ENCODE measurements at regions not wholly inside any gene's neighbourhood (a gene's known extent, or its start where the extent isn't known, plus 50 kb on each side); places are given as distances from the start of the nearest gene placed in this dataset.

GRCh38 chr6:126153661-126154060 is 167.3 kb downstream of the TRMT11 start:
- Mint-ChIP-seq H3K27me3 (no peaks in the 10 kb centered on the region), H3K4me1 (ENCODE audit: low read depth) (no peaks in the 10 kb centered on the region), H3K27ac (no peak overlapping the region), H3K9me3 (no peaks in the 10 kb centered on the region), H3K4me3 (no peak overlapping the region), H3K36me3 (no peaks in the 10 kb centered on the region)
- DNase-seq: no peak
- intact Hi-C loops (cut with micrococcal nuclease): no loop called here
- ChIA-PET CTCF (no interaction called here), POLR2A (no interaction called here)

- POLR2A ChIA-PET: no interaction called here
- Mint-ChIP-seq H3K27ac (no peak overlapping the region), H3K4me1 (ENCODE audit: low read depth) (no peaks in the 10 kb centered on the region), H3K27me3 (no peaks in the 10 kb centered on the region), H3K4me3 (no peak overlapping the region), H3K36me3 (no peaks in the 10 kb centered on the region), H3K9me3 (no peaks in the 10 kb centered on the region)
- intact Hi-C loops (cut with micrococcal nuclease): no loop called here
- CTCF ChIA-PET: interaction anchor here (1.8 kb wide), 1 partner anchor 18 kb away, joined by 3 read pairs; no protein-coding TSS in a partner anchor
- DNase-seq: no peak
Observed at GRCh38 chr6:126156973-126157372, 170.6 kb downstream of the TRMT11 start.

DNA sequence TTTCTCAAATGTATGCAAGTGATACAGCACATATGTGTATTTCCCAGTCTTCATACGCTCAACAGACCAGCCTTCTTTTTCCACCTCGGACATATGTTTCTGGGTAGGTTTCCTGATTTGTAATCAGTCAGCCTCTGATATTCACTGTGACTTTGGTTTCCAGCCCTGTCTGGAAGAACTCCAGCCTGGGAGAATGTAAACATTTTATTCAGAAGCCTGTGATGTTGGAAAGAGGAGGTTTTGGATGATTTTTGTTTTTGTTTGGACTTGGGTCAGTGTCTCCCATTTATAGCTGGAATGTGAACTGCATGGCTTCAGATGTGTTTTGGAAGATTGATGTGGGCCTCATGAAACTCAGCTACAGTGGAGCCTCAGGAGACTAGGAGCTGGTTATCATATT is 172.2 kb upstream of the CENPW start:
- POLR2A ChIA-PET: no interaction called here
- no peak for DNase-seq
- no peak overlapping the region for H3K27ac Mint-ChIP-seq
- H3K4me1 Mint-ChIP-seq (ENCODE audit: low read depth): peaks cover 4% of the 10 kb centered on the region
- intact Hi-C loops (cut with micrococcal nuclease): no loop called here
- CTCF ChIA-PET: no interaction called here
- H3K4me3 Mint-ChIP-seq: no peak overlapping the region
- H3K36me3 Mint-ChIP-seq: peaks cover 15% of the 10 kb centered on the region
- peaks cover 17% of the 10 kb centered on the region for H3K9me3 Mint-ChIP-seq
- H3K27me3 Mint-ChIP-seq: no peaks in the 10 kb centered on the region

DNA sequence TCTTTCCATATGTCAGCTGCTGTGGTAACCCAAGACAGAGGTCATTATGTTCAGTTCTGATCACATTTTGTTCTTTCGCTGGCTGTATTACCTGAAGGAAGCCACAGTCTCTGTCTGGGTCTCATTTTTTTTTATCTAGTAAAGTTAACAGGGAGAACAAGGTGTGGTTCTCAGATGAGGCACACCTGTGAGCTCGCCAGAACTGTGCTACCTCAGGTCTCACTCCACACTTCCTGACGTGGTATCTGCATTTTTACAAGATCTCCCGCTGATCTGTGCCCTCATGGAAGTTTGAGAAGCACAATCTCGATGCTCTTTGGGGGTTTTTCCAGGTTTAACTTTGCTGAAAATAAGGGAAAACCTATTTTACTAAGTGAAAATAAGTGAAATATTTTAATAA is 169.5 kb upstream of the CENPW start:
- no peaks in the 10 kb centered on the region for H3K9me3 Mint-ChIP-seq
- intact Hi-C loops (cut with micrococcal nuclease): loop anchor here (5.0 kb wide), 1 partner anchor 172 kb away; the partner anchor contains the start of gene CENPW
- H3K27me3 Mint-ChIP-seq: no peaks in the 10 kb centered on the region
- POLR2A ChIA-PET: no interaction called here
- H3K27ac Mint-ChIP-seq: no peak overlapping the region
- DNase-seq: no peak
- H3K4me1 Mint-ChIP-seq (ENCODE audit: low read depth): peaks cover 4% of the 10 kb centered on the region
- H3K4me3 Mint-ChIP-seq: no peak overlapping the region
- no peaks in the 10 kb centered on the region for H3K36me3 Mint-ChIP-seq
- CTCF ChIA-PET: interaction anchor here (0.7 to 0.9 kb wide), 2 partner anchors 175 to 1407 kb away, joined by 3 to 4 read pairs; no protein-coding TSS in a partner anchor

- Mint-ChIP-seq H3K27ac (no peak overlapping the region), H3K4me3 (no peak overlapping the region), H3K27me3 (no peaks in the 10 kb centered on the region), H3K9me3 (no peaks in the 10 kb centered on the region), H3K4me1 (ENCODE audit: low read depth) (peaks cover 4% of the 10 kb centered on the region), H3K36me3 (no peaks in the 10 kb centered on the region)
- POLR2A ChIA-PET: no interaction called here
- intact Hi-C loops (cut with micrococcal nuclease): loop anchor here (1.0 to 5.0 kb wide), 2 partner anchors 171 to 175 kb away; partner anchors contain the start of gene CENPW
- CTCF ChIA-PET: interaction anchor here (0.8 to 0.9 kb wide), 2 partner anchors 176 to 1349 kb away, joined by 3 read pairs; no protein-coding TSS in a partner anchor
- DNase-seq: no peak
Observed at GRCh38 chr6:126170978-126171382, 168.9 kb upstream of the CENPW start.

DNA sequence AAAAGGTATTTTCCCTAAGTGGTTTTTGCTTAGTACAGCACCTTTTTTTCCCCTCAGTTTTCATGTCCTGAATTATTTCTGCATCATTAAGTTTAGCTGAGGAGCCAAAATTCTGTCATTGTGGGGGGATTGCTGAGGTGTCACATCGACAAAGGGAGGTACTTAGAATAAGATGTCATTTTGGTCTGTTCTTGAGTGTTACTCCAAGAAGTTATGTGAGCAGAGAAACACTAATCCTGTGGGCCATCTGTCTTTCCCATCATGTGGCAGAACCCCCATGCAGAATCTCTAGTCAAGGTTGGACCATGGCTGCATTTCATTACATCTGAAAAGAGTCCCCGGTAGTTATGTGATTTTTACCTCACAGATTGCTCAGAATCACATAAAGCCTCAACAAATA is 167.8 kb upstream of the CENPW start:
- Mint-ChIP-seq H3K27ac (no peak overlapping the region), H3K9me3 (no peaks in the 10 kb centered on the region), H3K4me1 (ENCODE audit: low read depth) (peaks cover 4% of the 10 kb centered on the region), H3K36me3 (no peaks in the 10 kb centered on the region), H3K4me3 (no peak overlapping the region), H3K27me3 (no peaks in the 10 kb centered on the region)
- ChIA-PET CTCF (no interaction called here), POLR2A (no interaction called here)
- intact Hi-C loops (cut with micrococcal nuclease): loop anchor here (5.0 kb wide), 1 partner anchor 170 kb away; the partner anchor contains the start of gene CENPW
- no peak for DNase-seq

- intact Hi-C loops (cut with micrococcal nuclease): loop anchor here (5.0 kb wide), 1 partner anchor 169 kb away; the partner anchor contains the start of gene CENPW
- no peak for DNase-seq
- CTCF ChIA-PET: no interaction called here
Observed at GRCh38 chr6:126173265-126173664, 166.7 kb upstream of the CENPW start.

DNA sequence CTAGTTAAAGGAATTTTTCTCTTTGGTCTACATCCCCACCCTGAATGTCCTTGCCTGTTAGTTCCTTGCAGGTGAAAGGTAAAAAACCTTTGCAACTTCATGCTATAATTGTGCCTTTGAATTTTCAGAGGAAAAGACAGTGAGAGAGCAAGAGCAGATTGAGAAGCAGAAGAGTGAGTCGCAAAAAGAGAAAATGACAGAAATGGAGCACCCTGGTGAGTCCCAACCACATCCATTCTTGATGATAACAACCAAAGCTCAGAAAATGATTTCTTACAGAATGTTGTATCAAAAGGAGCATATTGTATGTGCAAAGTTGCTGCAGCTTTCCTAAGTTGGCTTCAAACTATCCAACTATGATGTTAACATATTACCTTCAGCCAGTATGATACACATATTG is 165.2 kb upstream of the CENPW start:
- peaks cover 4% of the 10 kb centered on the region for H3K4me1 Mint-ChIP-seq (ENCODE audit: low read depth)
- no peaks in the 10 kb centered on the region for H3K9me3 Mint-ChIP-seq
- H3K27ac Mint-ChIP-seq: no peak overlapping the region
- no peak for DNase-seq
- no peaks in the 10 kb centered on the region for H3K27me3 Mint-ChIP-seq
- no peaks in the 10 kb centered on the region for H3K36me3 Mint-ChIP-seq
- H3K4me3 Mint-ChIP-seq: no peak overlapping the region
- ChIA-PET CTCF (interaction anchor here (1.3 kb wide), 1 partner anchor 17 kb away, joined by 3 read pairs; no protein-coding TSS in a partner anchor), POLR2A (no interaction called here)
- intact Hi-C loops (cut with micrococcal nuclease): loop anchor here (5.0 kb wide), 1 partner anchor 168 kb away; the partner anchor contains the start of gene CENPW

More at GRCh38 chr6:126173265-126173664, 166.7 kb upstream of the CENPW start:
- Mint-ChIP-seq H3K4me1 (ENCODE audit: low read depth) (peaks cover 4% of the 10 kb centered on the region), H3K4me3 (no peak overlapping the region), H3K27ac (no peak overlapping the region), H3K36me3 (no peaks in the 10 kb centered on the region), H3K9me3 (no peaks in the 10 kb centered on the region), H3K27me3 (no peaks in the 10 kb centered on the region)
- POLR2A ChIA-PET: no interaction called here

- Mint-ChIP-seq H3K27ac (no peak overlapping the region), H3K4me1 (ENCODE audit: low read depth) (peaks cover 5% of the 10 kb centered on the region), H3K9me3 (no peaks in the 10 kb centered on the region), H3K36me3 (no peaks in the 10 kb centered on the region), H3K4me3 (no peak overlapping the region), H3K27me3 (no peaks in the 10 kb centered on the region)
- DNase-seq: no peak
- intact Hi-C loops (cut with micrococcal nuclease): no loop called here
- POLR2A ChIA-PET: no interaction called here
- CTCF ChIA-PET: interaction anchor here (1.3 kb wide), 1 partner anchor 17 kb away, joined by 3 read pairs; no protein-coding TSS in a partner anchor
Observed at GRCh38 chr6:126175251-126175650, 164.7 kb upstream of the CENPW start.

DNA sequence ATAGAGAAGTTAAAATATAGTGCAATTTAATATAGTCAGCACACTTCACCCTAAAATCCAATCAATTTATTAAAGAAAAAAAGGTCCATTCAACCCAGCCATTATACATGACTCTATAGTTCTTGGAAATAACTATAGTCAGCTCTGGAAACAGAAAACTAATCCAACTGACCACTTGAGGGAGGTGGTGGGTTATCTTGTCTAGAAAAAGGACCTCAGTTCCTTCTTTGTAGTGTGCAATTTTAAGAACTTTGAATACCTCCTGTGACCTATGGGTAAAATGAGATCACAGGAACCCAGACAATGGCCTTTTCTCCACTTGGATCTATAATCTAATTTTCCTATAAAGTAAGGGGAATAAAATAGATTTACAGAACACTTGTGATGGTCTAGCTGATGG is 163.6 kb upstream of the CENPW start:
- ChIA-PET CTCF (no interaction called here), POLR2A (no interaction called here)
- H3K36me3 Mint-ChIP-seq: no peaks in the 10 kb centered on the region
- peaks cover 2% of the 10 kb centered on the region for H3K4me1 Mint-ChIP-seq (ENCODE audit: low read depth)
- DNase-seq: no peak
- H3K27me3 Mint-ChIP-seq: no peaks in the 10 kb centered on the region
- intact Hi-C loops (cut with micrococcal nuclease): no loop called here
- no peak overlapping the region for H3K27ac Mint-ChIP-seq
- no peaks in the 10 kb centered on the region for H3K9me3 Mint-ChIP-seq
- H3K4me3 Mint-ChIP-seq: no peak overlapping the region

DNA sequence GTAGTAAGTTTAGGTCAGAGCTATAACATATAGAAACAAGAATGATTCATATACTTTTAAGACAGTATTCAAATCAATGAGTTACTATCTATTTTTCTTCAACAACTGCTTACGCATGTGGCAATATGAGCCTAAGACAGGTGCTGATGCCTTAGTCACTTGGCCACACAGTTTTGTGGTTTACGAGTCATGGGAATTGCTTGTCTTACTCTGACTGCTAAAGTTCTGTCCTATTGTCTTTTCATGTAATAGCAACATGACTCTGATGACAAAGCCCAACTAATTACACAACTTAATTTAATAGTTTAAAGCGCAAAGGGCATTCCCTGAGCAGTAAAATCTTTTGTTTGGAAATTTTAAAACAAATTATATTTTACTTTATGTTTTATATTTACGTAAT is 159.3 kb upstream of the CENPW start:
- intact Hi-C loops (cut with micrococcal nuclease): no loop called here
- DNase-seq: peak; percentile 64
- Mint-ChIP-seq H3K27me3 (no peaks in the 10 kb centered on the region), H3K36me3 (no peaks in the 10 kb centered on the region), H3K9me3 (no peaks in the 10 kb centered on the region), H3K27ac (no peak overlapping the region), H3K4me1 (ENCODE audit: low read depth) (peaks cover 2% of the 10 kb centered on the region), H3K4me3 (no peak overlapping the region)
- CTCF ChIA-PET: no interaction called here
- POLR2A ChIA-PET: no interaction called here

DNA sequence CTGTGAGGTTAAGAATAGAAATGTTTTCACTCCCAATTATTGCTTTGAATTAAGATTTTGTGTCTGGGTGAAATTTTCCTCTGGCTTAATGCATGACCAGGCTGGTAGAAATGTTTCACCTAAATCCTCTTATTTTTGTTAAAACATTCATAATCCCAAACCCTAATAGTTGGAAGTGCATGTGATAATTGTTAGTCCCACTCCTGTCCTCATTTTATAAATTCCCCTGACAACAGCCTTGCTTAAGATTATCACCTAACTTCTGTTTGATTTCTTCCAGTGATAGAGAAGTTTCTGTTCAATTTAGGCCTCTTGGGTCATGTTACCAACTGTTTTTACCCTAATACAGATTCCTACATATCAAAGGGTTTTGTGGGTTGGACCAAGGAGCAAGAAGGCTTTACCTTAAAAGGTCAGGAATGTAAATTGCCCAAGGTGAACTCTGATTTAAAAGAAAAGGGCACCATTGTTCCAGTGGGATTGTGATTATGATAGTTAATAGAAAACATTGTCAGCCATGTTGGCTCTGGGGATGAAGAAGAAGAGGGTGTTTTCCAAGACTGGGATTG is 158.7 kb upstream of the CENPW start:
- no peak for DNase-seq

DNA sequence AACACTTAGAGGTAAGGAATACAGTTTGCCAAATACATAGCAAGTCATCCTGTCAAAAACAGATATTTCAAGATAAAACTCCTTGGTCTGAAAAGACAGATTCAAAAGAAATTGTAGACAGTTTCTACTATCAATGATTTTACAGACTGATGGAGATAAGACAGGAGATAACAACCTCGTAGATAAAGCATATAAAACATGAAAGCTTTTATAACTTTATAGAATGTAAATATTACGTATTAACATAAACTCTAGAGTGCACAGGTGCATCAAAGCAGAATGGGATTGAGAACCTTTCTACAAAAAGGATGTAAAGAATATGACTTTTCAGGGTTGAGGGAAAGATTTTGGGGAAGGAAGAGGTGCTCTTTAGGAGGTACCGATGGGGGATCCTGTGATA is 158.0 kb upstream of the CENPW start:
- POLR2A ChIA-PET: no interaction called here
- Mint-ChIP-seq H3K27ac (no peak overlapping the region), H3K9me3 (no peaks in the 10 kb centered on the region), H3K4me3 (no peak overlapping the region), H3K27me3 (no peaks in the 10 kb centered on the region), H3K36me3 (no peaks in the 10 kb centered on the region), H3K4me1 (ENCODE audit: low read depth) (peaks cover 2% of the 10 kb centered on the region)
- intact Hi-C loops (cut with micrococcal nuclease): no loop called here
- CTCF ChIA-PET: no interaction called here
- DNase-seq: no peak

More for the DNA sequence above, 158.7 kb upstream of the CENPW start:
- ChIA-PET CTCF (no interaction called here), POLR2A (no interaction called here)
- Mint-ChIP-seq H3K4me1 (ENCODE audit: low read depth) (peaks cover 2% of the 10 kb centered on the region), H3K27ac (no peak overlapping the region), H3K4me3 (no peak overlapping the region), H3K27me3 (no peaks in the 10 kb centered on the region), H3K9me3 (no peaks in the 10 kb centered on the region), H3K36me3 (no peaks in the 10 kb centered on the region)
- intact Hi-C loops (cut with micrococcal nuclease): no loop called here

Data from activated CD4-positive, alpha-beta memory T cell treated with anti-CD3 and anti-CD28 coated beads for 36 hours (primary cell).